HG03342 (cell line): ENCODE measurements at regions not wholly inside any gene's neighbourhood (a gene's known extent, or its start where the extent isn't known, plus 50 kb on each side); places are given as distances from the start of the nearest gene placed in this dataset.
"Not testable (repeated sequence)": the region's sequence is repeated elsewhere in the genome, so short reads cannot be mapped to it uniquely, and the experiment has no call there.

Experiments
- ATAC-seq: cut with Tn5 transposase; IDR thresholded peaks from one replicate; pipeline ENCODE4 v1.9.1; 2021; ENCODE audit warnings: mild to moderate bottlenecking, moderate library complexity; ENCODE audit not compliant: unreplicated experiment

DNA sequence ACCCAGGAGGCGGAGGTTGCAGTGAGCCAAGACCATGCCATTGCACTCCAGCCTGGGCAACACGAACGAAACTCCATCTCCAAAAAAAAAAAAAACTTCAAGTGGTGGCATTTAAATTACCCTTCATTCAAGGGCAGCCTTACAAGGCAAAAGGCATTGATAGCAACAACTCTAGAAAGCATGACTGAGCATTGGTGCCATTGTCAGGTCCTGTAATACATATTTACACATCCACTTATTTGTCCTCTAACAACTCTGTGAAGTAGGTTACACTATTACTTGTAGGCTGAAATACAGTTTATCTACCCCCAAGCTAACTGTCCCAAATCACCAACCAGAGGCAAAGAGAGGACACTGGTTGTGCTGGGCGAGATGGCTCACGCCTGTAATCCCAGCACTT lies 52.7 kb upstream of the LARP1 start:
- no peak for ATAC-seq

DNA sequence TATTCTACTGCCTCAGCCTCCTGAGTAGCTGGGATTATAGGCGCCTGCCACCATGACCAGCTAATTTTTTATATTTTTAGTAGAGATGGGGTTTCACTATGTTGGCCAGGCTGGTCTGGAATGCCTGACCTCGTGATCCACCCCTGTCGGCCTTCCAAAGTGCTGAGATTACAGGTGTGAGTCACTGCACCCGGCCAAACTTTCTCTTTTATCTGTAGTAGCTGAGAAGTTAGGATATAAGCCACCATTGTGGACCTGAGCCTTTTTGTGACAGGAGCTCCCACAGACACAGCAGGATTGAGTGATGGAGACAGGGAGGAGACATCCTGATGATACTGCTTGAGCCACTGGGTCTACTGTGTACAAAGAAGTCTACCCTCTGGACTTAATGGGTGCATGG lies 53.5 kb upstream of the LARP1 start:
- ATAC-seq, result not testable (repeated sequence)

DNA sequence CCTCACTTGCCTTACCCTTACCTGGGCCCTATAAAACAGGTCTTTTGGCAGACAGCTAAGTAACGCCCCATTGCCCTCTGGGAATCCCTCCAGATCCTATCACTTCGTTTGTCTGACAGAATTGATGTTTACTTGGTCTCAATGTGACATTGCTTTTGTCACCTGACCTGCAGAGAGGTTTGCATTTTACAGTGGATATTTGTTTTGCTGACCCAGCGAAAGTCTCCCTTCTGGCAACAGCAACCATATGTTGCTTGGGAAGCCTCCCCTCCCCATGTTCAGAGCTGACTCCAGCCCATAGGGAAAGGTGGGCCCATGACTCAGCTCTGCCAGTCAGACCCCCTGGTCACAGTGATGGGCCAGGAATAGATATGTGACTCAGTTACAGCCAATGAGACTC lies 54.0 kb upstream of the LARP1 start:
- ATAC-seq, result no peak

- ATAC-seq, result not testable (repeated sequence)
These were observed 54.8 kb upstream of the LARP1 start for GRCh38 chr5:154700289-154700928.

DNA sequence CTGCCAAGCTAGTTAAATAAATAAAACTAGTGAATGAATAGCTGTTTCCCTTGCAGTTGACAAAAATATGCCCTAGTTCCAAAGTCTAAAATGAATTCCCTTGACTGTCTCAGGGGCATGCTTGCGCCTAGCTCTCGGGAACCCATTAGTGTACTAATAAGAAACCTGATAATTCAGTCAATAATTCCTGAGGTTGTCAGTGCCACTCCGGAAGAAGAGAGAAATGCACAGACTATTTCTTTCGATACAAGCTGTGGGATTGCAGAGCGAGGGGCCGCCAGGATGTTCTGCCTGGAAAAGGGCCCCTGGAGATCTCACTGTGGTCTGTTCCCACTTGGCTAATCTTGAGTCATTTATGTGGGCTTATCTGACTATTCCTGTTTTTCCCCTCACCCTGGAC lies 56.4 kb upstream of the LARP1 start:
- no peak for ATAC-seq

DNA sequence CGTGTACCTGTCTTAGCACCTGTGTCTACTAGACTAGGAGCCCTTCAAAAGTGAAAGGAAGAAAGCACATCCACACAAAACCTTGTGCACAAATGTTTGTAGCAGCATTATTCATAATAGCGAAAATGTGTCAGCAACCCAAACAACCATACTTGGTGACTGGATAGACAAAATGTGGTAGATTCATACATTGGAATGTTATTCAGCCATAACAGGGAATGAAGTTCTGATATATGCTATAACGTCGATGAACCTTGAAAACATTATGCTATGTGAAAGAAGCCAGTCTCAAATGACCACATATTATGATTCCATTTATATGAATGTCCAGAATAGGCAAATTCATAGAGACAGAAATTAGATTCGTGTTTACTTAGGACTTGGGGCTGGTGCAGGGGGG lies 57.8 kb upstream of the LARP1 start:
- ATAC-seq, result no peak

DNA sequence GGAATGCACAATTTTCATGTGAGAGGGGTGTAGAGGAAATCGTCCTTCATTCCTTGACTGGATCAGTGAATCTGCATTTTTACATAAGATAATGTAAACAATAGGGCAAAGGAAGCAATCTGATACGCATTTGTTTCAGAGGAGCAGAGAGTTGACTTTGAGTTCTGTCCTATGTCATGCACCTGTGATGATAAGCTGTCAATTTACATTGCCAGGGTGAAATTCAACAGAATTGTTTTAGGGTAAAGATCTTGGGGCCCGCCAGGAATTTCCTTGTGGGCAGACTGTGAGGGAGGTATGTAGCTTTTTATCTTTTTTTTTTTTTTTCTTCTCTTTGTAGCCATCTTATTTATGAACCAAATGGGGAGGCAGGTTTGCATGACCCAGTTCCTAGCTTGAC lies 58.3 kb upstream of the LARP1 start:
- no peak for ATAC-seq

DNA sequence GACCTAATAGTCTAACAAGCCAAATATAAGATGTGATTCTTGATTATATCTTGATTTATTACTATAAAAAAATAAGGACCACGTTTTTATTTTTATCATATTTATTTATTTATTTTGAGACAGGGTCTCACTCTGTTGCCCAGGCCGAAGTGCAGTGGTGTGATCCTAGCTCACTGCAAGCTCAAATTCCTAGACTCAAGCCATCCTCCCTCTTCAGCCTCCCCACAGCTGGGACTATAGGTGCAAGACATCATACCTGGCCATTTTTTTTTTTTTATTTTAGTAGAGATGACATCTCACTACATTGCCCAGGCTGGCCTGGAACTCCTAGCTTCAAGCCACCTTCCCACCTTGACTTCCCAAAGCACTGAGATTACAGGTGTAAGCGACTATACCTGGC lies 61.0 kb upstream of the LARP1 start:
- ATAC-seq, result no peak

GRCh38 chr5:154690488-154690887 lies 64.7 kb upstream of the LARP1 start:
- ATAC-seq, result no peak

DNA sequence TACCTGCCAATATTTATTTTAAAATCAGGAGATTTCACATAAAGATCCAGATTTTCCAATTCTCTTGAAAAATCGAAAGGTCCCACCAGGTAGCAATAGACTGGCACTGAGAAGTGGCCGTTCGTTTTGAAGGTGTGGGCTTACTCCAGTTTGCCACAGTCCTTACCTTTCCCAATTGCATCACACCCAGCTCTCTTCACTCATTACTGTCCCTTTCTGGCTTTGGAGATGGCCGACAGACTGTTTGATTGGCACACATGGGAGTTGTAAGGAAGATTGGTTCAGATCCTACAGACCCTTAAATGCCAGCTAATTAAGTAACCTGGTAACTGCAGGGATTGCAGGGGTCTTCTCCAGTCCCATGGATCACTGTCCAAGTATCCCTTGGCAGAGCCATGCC lies 68.7 kb upstream of the LARP1 start:
- ATAC-seq, result no peak

GRCh38 chr5:154683101-154683880 lies 71.9 kb upstream of the LARP1 start:
- peak; percentile 59 for ATAC-seq

- no peak for ATAC-seq
These were observed 75.7 kb upstream of the LARP1 start for GRCh38 chr5:154679501-154679900.

- no peak for ATAC-seq
These were observed 77.3 kb upstream of the LARP1 start for GRCh38 chr5:154677921-154678320.

DNA sequence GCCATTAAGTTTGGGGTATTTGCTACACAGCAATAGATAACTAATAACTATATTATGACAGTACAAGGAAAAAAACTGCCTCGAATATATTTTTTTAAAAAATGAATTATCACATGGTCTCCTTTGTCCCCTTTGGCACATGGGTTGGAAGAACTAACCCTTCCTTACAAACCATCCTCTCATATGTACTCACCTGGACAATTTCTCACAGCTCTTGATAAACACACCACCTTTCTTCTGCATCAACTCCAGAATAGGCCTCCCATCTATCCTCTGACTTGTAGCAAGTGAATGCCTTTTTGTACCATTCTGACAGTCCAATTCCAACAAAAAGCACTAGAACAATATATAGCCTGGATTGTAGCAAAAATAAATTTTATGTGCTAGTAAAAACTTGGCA lies 78.7 kb upstream of the LARP1 start:
- no peak for ATAC-seq

GRCh38 chr5:154674029-154674428 lies 81.1 kb upstream of the LARP1 start:
- ATAC-seq, result no peak

- ATAC-seq, result no peak
These were observed 81.7 kb upstream of the LARP1 start for GRCh38 chr5:154673506-154673905.

DNA sequence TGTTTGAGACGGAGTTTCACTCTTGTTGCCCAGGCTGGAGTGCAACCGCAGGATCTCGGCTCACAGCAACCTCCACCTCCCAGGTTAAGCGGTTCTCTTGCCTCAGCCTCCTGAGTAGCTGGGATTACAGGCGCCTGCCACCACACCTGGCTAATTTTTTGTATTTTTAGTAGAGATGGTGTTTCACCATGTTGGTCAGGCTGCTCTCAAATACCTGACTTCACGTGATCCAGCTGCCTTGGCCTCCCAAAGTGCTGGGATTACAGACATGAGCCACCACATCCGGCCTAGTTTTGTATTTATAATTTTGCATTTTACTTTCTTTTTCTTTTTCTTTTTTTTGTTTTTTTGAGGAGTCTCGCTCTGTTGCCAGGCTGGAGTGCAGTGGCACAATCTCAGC lies 85.3 kb upstream of the LARP1 start:
- ATAC-seq, result not testable (repeated sequence)

DNA sequence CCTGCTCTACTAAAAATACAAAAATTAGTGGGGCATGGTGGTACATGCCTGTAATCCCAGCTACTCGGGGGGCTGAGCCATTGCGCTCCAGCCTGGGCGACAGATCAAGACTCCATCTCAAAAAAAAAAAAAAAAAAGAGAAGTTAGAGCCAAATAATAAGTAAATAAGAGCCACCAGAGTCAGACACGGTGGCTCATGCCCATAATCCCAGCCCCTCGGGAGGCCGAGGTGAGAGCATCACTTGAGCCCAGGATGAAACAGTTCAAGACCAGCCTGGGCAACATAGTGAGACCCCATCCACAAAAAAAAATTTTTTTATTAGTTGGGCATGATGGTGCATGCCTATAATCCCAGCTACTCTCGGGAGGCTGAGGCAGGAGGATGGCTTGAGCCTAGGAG lies 85.8 kb upstream of the LARP1 start:
- ATAC-seq, result no peak

DNA sequence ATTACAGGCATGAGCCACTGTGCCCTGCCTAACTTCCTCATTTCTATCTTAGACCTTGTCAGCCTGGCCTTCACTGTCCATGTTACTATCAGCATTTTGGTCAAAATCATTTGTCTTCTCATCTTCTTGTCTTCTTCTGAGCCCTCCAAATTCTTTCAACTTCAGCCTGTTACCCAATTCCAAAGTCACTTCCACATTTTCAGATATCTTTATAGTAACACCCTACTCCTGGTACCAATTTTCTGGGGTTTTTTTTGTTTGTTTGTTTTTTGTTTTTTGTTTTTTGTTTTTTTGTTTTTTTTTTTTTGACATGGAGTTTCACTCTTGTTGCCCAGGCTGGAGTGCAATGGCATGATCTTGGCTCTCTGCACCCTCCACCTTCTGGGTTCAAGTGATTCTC lies 90.3 kb upstream of the LARP1 start:
- ATAC-seq, result no peak

GRCh38 chr5:154663424-154663823 lies 91.8 kb upstream of the LARP1 start:
- no peak for ATAC-seq

GRCh38 chr5:154654486-154655371 lies 100.4 kb upstream of the LARP1 start:
- no peak for ATAC-seq
